ENCODE measurements at regions not wholly inside any gene's neighbourhood (a gene's known extent, or its start where the extent isn't known, plus 50 kb on each side); places are given as distances from the start of the nearest gene placed in this dataset.

DNA sequence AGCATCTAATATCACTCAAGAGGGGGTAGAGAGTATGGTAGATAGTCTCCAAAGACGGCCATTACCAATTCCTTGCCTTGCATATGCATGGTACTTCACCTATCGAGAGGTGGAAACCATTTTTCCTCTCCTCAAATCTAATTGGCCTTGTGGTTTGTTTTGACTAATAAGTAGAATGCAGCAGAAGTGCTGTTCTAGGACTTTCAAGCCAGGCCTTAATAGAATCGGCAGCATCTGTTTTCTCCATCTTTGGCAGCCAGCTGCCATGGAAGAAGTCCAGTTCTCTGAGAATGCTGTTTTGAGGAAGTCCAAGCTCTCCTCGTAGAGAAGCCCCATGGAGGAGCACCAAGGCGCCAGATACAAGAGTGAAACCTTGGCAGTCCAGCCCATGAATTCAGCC is 59.1 kb upstream of the RASGRP1 start:
- DNase-seq (ENCODE audit: low read depth, low spot score) (no peak), FAIRE-seq (no peak)
- BruUV-seq (replicated peaks), result no TSS peak
- H3K9me1 ChIP-seq (replicated peaks; ENCODE audit: control insufficient read depth, extremely low read depth, insufficient read depth, low read length), result no peaks in the 10 kb centered on the region
- H3K79me2 ChIP-seq (ENCODE audit: control insufficient read depth, insufficient read depth, low read length), result no peaks in the 10 kb centered on the region
- H3K27ac ChIP-seq (ENCODE audit: insufficient read depth, low read depth, low read length), result no peak overlapping the region
- POLR2A ChIA-PET, result interaction anchor here (0.6 kb wide), 1 partner anchor 107 kb away, joined by 3 read pairs; no protein-coding TSS in a partner anchor
- H3K4me2 ChIP-seq (ENCODE audit: insufficient read depth, low read length), result no peak overlapping the region
- H2AFZ ChIP-seq (ENCODE audit: low read depth, low read length), result no peak overlapping the region
- H3K27me3 ChIP-seq (ENCODE audit: control insufficient read depth in 2 of 2, insufficient read depth in 2 of 2, low read length in 2 of 2), result peaks cover 12 to 23% of the 10 kb centered on the region in 2 experiments
- no peaks in the 10 kb centered on the region for H3K4me1 ChIP-seq (ENCODE audit: control insufficient read depth, extremely low read depth, insufficient read depth, low read length)
- no peak overlapping the region for H3K4me3 ChIP-seq (replicated peaks in 1 of 3; ENCODE audit: insufficient read depth in 1 of 3, low read depth in 1 of 3, low read length in 3 of 3)
- intact Hi-C loops (cut with micrococcal nuclease), result no loop called here
- CTCF ChIA-PET, result interaction anchor here (1.0 kb wide), 1 partner anchor 60 kb away, joined by 3 read pairs; no protein-coding TSS in a partner anchor
- H4K20me1 ChIP-seq (replicated peaks; ENCODE audit: control insufficient read depth, extremely low read depth, insufficient read depth, low read length), result no peaks in the 10 kb centered on the region
- H3K36me3 ChIP-seq (ENCODE audit: control insufficient read depth in 2 of 2, extremely low read depth in 1 of 2, insufficient read depth in 2 of 2, low read length in 2 of 2), result no peaks in the 10 kb centered on the region
- dilution Hi-C loops (cut with MboI; ENCODE audit: extremely low pct_ligation_motif_present, low sequenced_read_pairs), result no loop called here
- no peak overlapping the region for H3K9ac ChIP-seq (replicated peaks; ENCODE audit: extremely low read depth, insufficient read depth, low read length)
- H3K9me3 ChIP-seq (replicated peaks; ENCODE audit: control insufficient read depth, insufficient read depth, low read length), result no peaks in the 10 kb centered on the region
- TF ChIP-seq POLR2A (IDR thresholded peaks at IDR 0.05; ENCODE audit: low read depth, low read length), result no peak
- TF ChIP-seq POLR2AphosphoS5 (IDR thresholded peaks at IDR 0.05; ENCODE audit: insufficient read depth, low read depth, low read length), result no peak
- no peak for TF ChIP-seq FOS (IDR thresholded peaks at IDR 0.05; ENCODE audit: borderline replicate concordance, insufficient read depth, low read length)
- no peak for TF ChIP-seq GATA2 (IDR thresholded peaks at IDR 0.05; ENCODE audit: insufficient read depth, insufficient read length, low read depth, low read length)
- TF ChIP-seq MYC (IDR thresholded peaks at IDR 0.05; ENCODE audit: low read depth, low read length), result no peak
- no peak for TF ChIP-seq JUN (IDR thresholded peaks at IDR 0.05; ENCODE audit: borderline replicate concordance, insufficient read depth, insufficient read length, low read depth)
- no peak for TF ChIP-seq EZH2 (IDR thresholded peaks at IDR 0.05; ENCODE audit: borderline replicate concordance, low read depth, low read length, severe bottlenecking)
- TF ChIP-seq, protein P1, sequence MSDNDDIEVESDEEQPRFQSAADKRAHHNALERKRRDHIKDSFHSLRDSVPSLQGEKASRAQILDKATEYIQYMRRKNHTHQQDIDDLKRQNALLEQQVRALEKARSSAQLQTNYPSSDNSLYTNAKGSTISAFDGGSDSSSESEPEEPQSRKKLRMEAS (IDR thresholded peaks at IDR 0.05; ENCODE audit: insufficient read depth, insufficient read length), result no peak
- TF ChIP-seq, protein P2, sequence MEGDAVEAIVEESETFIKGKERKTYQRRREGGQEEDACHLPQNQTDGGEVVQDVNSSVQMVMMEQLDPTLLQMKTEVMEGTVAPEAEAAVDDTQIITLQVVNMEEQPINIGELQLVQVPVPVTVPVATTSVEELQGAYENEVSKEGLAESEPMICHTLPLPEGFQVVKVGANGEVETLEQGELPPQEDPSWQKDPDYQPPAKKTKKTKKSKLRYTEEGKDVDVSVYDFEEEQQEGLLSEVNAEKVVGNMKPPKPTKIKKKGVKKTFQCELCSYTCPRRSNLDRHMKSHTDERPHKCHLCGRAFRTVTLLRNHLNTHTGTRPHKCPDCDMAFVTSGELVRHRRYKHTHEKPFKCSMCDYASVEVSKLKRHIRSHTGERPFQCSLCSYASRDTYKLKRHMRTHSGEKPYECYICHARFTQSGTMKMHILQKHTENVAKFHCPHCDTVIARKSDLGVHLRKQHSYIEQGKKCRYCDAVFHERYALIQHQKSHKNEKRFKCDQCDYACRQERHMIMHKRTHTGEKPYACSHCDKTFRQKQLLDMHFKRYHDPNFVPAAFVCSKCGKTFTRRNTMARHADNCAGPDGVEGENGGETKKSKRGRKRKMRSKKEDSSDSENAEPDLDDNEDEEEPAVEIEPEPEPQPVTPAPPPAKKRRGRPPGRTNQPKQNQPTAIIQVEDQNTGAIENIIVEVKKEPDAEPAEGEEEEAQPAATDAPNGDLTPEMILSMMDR (IDR thresholded peaks at IDR 0.05; ENCODE audit: extremely low read depth in 1 of 2, insufficient read depth in 1 of 2, low read depth in 1 of 2, low read length in 2 of 2), result no peak

Data from endothelial cell of umbilical vein (primary cell).